Activated T-cell treated with anti-CD3 and anti-CD28 coated beads for 1 hour (primary cell): ENCODE measurements at regions not wholly inside any gene's neighbourhood (a gene's known extent, or its start where the extent isn't known, plus 50 kb on each side); places are given as distances from the start of the nearest gene placed in this dataset.
"Not testable (repeated sequence)": the region's sequence is repeated elsewhere in the genome, so short reads cannot be mapped to it uniquely, and the experiment has no call there.

Experiments used
- DNase-seq: peaks from one replicate; pipeline ENCODE4 v3.0.0-alpha.2; 2020; ENCODE audit warnings: low read depth

DNA sequence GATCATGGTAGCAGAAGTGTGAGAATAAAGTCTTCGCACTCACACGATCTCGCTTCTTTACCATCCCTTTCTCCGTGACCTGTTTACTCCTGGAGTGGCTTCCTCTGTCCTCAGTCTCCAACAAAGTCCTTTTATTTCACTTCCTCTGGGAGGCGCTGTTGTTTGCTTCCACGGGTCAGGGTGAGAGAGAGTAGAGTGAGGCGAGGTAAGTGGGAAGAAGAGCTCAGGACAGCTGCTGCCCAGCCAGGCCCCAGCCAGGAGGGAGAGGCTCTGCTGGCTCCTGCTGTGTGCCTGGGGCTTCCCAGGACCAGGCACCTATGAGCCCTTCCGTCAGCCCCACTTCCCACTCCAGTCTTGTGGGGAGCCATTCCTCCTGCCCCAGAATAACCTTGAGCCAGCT, 242.1 kb downstream of the FGF9 start:
- no peak for DNase-seq

DNA sequence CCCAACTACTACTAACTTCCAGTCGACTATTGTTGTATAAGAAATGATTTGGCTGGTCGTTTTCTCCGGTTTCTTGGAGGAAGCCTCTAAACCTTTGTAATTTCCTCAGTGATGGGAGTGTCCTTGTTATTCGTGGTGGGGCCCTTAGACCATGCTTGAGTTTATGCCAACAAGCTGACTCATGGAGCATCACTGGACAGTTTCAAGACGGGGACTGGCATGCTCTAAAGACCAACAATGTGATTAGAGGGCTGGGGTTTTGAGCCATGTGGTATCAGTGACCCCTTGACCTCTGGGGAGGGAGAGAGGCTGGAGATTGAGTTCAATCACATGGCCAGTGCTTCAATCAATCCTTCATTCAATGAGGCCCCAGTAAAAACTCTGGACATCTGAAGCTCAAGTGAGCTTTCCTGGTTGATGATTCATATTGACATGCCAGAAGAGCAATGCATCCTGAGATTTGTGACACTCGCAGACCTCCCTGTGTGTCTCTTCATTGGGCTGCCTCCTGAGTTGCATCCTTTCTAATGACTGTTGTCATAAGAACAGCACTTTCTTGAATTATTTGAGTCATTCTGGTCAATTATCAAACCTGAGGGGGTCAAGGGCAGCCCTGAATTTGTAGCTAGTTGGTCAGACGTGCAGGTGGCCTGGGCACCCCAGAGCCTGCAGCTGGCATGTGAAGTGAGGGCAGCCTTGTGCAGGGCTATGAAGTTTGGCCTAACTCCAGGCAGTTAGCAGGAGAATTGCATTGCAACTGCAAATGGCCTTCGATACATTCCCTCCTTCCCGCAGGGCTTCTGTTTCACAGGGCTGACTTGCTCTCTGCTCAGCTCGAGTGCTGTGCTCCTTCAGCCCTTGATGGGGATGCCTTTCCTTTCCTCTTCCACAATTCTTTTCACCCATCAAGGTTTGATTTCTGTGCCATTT, 246.5 kb downstream of the FGF9 start:
- DNase-seq: no peak

GRCh38 chr13:21920802-21921201, 249.9 kb downstream of the FGF9 start:
- not testable (repeated sequence) for DNase-seq

GRCh38 chr13:21924958-21925357, 254.1 kb downstream of the FGF9 start:
- no peak for DNase-seq

DNA sequence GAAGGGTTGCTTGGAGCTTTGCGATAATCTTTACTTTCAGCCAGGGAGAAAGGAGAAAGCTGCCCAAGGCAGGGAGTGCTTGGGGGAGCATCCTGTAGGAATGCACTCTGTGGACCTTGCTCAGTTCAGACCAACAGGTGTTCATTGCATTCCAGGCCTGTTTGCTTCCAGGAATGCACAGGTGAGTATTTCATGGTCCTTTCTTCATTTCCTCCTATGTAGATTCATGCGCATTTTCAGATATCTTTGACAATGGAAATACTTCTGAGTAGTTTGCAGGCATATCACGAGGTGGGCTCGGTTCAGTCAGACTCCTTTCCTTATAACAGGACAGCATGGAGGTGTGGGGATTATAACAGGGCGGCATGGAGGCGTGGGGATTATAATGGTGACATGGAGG, 254.8 kb downstream of the FGF9 start:
- no peak for DNase-seq

GRCh38 chr13:21929400-21929799, 258.5 kb downstream of the FGF9 start:
- no peak for DNase-seq

- no peak for DNase-seq
Observed at GRCh38 chr13:21930536-21930935, 259.7 kb downstream of the FGF9 start.

DNA sequence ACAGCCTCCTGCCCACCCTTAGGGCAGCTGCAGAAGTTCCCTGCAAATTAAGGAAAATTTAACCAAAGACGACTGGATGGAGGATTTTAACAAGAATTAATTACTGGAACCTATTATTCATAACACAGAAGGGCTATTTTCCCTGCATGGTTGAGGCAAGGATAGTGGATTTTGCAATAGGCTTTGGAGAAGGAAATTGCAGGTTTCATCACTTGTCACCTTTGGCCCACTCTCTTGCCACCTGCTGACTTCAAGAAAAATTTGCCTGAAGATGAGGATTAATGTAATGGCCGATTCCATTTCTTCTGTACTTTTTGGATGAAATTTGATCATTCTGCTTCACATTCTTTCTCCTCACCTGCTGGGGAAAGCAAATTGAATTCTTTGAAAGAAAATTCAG, 261.7 kb downstream of the FGF9 start:
- DNase-seq: no peak

GRCh38 chr13:21932996-21933395, 262.1 kb downstream of the FGF9 start:
- no peak for DNase-seq

DNA sequence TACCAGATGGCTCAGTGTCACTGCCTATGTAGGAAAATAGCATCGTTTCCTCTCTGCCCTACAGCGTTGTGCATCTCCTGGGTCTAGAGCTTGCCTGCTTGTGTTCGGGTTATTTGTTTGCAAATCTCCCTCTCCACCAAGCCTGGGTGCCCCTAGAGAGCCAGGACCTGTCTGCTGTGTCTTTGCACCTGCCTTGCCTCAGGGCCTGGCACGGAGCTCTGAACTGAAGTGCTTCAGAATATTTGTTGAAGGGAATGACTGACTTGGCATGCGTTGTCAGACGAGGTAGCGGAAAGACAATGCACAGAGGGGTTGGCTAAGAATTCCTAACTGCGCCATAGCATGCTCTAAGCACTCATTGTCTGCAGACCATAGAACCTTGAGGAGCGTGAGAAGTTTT, 263.4 kb downstream of the FGF9 start:
- no peak for DNase-seq

DNA sequence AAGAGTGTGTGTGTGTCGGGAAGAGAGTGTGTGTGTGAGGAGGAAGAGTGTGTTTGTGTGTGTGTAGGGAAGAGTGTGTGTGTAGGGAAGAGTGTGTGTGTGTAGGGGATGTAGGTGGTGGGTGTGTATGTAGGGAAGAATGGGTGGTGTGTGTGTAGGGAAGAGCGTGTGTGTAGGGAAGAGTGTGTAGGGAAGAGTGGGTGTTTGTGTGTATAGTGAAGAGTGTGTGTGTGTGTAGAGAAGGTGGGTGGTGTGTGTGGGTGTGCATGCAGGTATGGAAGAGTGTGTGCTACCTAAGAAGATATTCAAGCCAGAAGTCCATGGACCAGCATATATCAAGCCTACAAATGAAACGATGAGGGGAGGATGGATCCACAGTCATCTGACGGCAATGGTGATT, 265.8 kb downstream of the FGF9 start:
- DNase-seq: no peak

DNA sequence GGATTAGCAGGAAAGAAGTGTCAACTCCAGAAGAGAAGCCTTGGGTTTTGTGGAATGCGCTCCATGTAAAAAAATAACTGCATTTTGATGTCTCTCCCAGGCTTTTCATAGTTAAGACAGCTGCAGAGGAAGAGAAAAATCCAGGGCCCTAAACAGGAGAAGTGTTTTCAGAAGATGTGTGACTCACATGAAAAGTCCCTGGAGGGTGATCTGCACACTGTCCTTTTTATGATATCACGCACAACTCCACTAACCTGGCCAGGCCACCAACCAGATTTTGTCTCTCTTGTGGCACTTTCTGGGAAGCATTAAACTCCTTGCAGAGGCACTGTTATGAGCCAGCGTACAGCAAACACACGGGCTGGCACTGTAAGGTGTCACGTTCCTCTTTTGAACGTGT, 267.3 kb downstream of the FGF9 start:
- no peak for DNase-seq

GRCh38 chr13:21938636-21939035, 267.8 kb downstream of the FGF9 start:
- DNase-seq: no peak

DNA sequence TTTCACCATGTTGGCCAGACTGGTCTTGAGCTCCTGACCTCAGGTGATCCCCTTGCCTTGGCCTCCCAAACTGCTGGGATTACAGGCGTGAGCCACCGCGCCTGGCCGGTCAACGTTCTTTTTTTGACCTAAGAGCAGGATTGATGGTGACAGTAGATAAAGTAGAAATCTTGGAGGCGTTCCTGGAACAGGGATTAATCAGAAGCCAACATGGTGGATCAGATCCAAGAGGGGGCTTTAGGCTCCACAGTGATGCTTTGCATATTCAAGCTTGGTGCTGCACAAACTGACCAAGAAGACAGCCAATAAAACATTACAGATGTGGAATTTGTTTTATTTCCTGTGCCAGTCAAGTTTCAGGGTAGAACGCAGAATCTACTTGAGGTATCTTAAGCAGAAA, 271.2 kb downstream of the FGF9 start:
- DNase-seq: no peak

GRCh38 chr13:21944610-21945009, 273.7 kb downstream of the FGF9 start:
- no peak for DNase-seq

DNA sequence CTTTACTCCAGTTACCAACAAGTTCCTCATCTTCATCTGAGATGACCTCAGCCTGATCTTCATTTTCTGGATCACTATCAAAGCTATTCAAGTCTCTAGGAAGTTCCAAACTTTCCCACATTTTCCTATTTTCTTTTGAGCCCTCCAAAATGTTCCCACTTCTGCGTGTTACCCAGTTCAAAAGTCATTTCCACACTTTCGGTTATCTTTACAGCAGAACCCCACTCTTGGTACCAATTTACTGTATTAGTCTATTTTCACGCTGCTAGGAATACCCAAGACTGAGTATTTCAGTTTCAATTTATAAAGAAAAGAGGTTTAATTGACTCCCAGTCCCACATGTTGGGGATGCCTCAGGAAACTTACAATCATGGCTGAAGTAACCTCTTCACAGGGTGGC, 274.3 kb downstream of the FGF9 start:
- DNase-seq: no peak

- DNase-seq: no peak
Observed at GRCh38 chr13:21946964-21947363, 276.1 kb downstream of the FGF9 start.

DNA sequence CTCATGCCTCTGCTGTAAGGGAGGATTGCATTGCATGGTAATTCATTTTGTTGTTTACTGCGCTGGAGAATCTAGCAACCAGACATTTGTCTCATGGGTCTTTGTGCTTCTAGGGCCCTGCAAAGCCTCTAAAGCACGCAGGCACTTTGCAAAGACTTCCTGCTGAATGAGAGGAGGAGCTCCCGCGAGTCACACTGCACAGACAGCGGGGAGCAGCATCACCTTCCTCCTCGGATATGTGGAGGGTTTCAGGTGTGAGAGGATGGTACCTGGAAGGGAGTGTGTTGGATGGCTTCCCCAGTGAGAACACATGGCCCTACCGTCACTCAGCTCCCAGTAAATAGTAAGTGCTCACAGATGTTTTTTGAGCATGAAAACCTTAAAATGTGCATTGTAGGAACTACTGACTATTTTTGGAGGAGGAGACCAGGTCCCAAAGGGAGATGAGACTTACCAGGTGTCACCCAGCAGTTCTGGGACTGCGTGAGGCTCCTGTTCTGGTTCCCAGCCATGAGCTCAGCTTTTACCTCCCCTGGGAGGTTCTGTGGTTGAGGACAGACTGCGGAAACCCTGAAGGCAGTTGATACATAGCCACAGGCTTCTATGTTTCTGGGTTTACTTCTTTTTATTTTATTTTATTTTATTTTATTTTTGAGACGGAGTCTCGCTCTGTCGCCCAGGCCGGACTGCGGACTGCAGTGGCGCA, 278.0 kb downstream of the FGF9 start:
- DNase-seq: no peak

- no peak for DNase-seq
Observed at GRCh38 chr13:21949818-21950429, 279.1 kb downstream of the FGF9 start.

GRCh38 chr13:21956666-21957065, 285.8 kb downstream of the FGF9 start:
- no peak for DNase-seq

DNA sequence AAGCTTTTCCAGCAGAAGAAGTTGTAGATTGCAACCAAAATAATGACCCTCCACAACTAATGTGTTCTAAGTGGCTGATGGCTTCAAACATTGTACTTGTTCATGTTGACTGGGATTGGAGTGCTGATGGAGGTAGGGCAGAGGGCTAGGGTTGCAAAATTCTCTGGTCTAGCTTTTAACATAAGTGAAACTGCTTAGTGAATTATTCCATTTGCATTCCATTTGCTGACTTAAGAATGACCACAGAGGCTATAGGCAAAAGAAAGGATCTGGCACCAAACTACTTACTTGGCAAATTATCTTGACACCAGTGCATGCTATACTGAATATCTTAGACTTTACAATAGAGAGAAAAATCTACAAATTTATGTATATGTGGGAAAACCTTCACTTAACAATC, 287.0 kb downstream of the FGF9 start:
- no peak for DNase-seq

DNA sequence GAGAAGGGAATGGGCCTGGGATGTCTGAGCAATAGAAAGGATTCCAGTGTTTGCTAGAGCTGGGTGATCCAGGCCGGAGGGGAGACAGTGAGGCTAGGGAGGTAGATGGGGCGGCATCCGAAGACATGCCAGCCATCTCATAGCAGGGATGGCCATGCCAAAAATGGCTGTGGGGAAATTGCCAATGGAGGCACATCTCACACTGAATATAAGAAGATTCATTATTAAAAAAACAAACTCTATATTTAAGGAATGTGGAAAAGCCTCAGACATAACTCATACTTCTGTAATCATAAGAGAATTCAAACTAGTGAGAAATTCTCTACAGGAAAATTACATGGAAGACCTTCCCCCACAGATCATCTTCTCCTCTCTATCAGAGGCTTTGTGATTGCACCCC, 289.2 kb downstream of the FGF9 start:
- no peak for DNase-seq

DNA sequence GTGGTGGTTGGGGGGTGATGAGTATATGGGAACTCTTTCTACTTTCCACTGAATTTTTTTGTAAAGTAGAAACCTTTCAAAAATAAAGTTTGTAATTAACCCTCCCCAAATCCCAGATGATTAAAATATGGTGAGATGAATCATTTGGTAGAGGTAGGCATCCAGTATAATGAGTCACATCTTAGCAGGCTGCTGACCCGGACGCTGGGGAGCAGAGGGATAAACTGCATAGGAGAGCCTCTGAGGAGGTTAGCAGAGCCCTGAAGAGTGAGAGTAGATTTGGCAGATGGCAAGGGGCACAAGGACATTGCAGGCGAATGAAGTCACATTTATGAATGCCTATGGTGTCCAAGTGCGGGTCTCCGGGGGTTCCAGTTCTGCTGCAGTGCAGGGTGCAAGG, 293.8 kb downstream of the FGF9 start:
- no peak for DNase-seq
